HepG2 (cell line): ENCODE measurements at regions not wholly inside any gene's neighbourhood (a gene's known extent, or its start where the extent isn't known, plus 50 kb on each side); places are given as distances from the start of the nearest gene placed in this dataset.

Source experiments
- CREM ChIP-seq, 2 experiments: sonication (generic) in 1 of 2; formaldehyde crosslinking in 1 of 2; IDR thresholded peaks; 2 replicates each; pipeline versions ENCODE4 v1.4.0 to v1.6.1; 2016 to 2020; ENCODE audit warnings: antibody characterized with exemption in 1 of 2, mild to moderate bottlenecking in 1 of 2, missing genetic modification reagents in 1 of 2
- GABPA ChIP-seq, 2 experiments: IDR thresholded peaks; 2 replicates each; pipeline ENCODE4 v1.6.1; 2011 to 2016; ENCODE audit warnings: low read depth in 2 of 2, low read length in 1 of 2, missing biosample characterization in 1 of 2, missing genetic modification characterization in 1 of 2
- HMG20A ChIP-seq: IDR thresholded peaks from 2 replicates; pipeline ENCODE4 v1.6.1; 2016; ENCODE audit warnings: borderline replicate concordance
- KDM6A ChIP-seq: IDR thresholded peaks from 2 replicates; pipeline ENCODE4 v1.6.1; 2016; ENCODE audit warnings: low read depth
- MLX ChIP-seq: IDR thresholded peaks from 2 replicates; pipeline ENCODE4 v1.6.1; 2016
- NFKBIZ ChIP-seq: IDR thresholded peaks from 2 replicates; pipeline ENCODE4 v1.6.1; 2018; ENCODE audit warnings: missing genetic modification reagents, missing compliant biosample characterization
- PBX3 ChIP-seq: sonication (generic); formaldehyde crosslinking; IDR thresholded peaks from 2 replicates; pipeline ENCODE4 v1.8.1; 2023; ENCODE audit warnings: missing genetic modification reagents, inconsistent platforms, borderline replicate concordance
- PRMT3 ChIP-seq: sonication (generic); formaldehyde crosslinking; IDR thresholded peaks from 2 replicates; pipeline ENCODE4 v1.8.1; 2022; ENCODE audit warnings: low read depth, mild to moderate bottlenecking, moderate library complexity, missing genetic modification reagents, borderline replicate concordance
- TOE1 ChIP-seq: sonication (generic); formaldehyde crosslinking; IDR thresholded peaks from 2 replicates; pipeline ENCODE4 v1.4.0; 2020; ENCODE audit warnings: mild to moderate bottlenecking, missing genetic modification reagents
- ZNF234 ChIP-seq: sonication (generic); formaldehyde crosslinking; conservative IDR thresholded peaks from 2 replicates; pipeline ENCODE4 v1.5.1; 2020; ENCODE audit warnings: mild to moderate bottlenecking, missing genetic modification reagents
- ZNF777 ChIP-seq: sonication (generic); formaldehyde crosslinking; IDR thresholded peaks from 2 replicates; pipeline ENCODE4 v1.4.0; 2020; ENCODE audit warnings: missing genetic modification reagents
- ZSCAN22 ChIP-seq: sonication (generic); formaldehyde crosslinking; IDR thresholded peaks from 2 replicates; pipeline ENCODE4 v1.4.0; 2020; ENCODE audit warnings: mild to moderate bottlenecking, missing genetic modification reagents
- TF ChIP-seq, protein P1 (sequence below): sonication (generic); formaldehyde crosslinking; IDR thresholded peaks from 2 replicates; pipeline ENCODE4 v1.4.0; 2020; ENCODE audit warnings: mild to moderate bottlenecking, missing genetic modification reagents, borderline replicate concordance
- TF ChIP-seq, protein P2 (sequence below): IDR thresholded peaks from 2 replicates; pipeline ENCODE4 v1.6.1; 2016; ENCODE audit warnings: low read depth, borderline replicate concordance
- TF ChIP-seq, protein P3 (sequence below): IDR thresholded peaks from 2 replicates; pipeline ENCODE4 v1.6.1; 2016; ENCODE audit warnings: low read depth, missing genetic modification reagents, missing compliant biosample characterization

DNA sequence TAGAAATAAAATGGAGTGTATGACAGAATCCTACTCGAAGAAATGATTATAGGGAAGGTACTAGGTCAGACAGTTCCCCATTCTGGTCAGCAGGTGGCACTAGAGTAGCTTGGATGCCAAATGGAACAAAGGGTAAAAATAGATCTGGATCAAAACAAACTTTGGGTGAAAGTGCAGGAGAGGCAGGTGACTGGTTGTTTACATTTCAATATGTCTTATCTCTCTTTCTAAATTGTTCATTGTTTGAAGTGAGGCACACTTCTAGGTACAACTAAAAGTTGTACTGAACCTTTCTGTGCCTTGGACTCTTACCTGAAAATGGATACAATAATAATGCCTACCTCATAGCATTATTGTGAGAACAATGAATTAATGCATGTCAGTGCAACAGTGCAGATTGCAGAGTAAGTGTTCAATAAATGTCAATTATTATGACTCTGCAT is 62.0 kb upstream of the OSBPL8 start (continued):
- TF ChIP-seq, protein P1, sequence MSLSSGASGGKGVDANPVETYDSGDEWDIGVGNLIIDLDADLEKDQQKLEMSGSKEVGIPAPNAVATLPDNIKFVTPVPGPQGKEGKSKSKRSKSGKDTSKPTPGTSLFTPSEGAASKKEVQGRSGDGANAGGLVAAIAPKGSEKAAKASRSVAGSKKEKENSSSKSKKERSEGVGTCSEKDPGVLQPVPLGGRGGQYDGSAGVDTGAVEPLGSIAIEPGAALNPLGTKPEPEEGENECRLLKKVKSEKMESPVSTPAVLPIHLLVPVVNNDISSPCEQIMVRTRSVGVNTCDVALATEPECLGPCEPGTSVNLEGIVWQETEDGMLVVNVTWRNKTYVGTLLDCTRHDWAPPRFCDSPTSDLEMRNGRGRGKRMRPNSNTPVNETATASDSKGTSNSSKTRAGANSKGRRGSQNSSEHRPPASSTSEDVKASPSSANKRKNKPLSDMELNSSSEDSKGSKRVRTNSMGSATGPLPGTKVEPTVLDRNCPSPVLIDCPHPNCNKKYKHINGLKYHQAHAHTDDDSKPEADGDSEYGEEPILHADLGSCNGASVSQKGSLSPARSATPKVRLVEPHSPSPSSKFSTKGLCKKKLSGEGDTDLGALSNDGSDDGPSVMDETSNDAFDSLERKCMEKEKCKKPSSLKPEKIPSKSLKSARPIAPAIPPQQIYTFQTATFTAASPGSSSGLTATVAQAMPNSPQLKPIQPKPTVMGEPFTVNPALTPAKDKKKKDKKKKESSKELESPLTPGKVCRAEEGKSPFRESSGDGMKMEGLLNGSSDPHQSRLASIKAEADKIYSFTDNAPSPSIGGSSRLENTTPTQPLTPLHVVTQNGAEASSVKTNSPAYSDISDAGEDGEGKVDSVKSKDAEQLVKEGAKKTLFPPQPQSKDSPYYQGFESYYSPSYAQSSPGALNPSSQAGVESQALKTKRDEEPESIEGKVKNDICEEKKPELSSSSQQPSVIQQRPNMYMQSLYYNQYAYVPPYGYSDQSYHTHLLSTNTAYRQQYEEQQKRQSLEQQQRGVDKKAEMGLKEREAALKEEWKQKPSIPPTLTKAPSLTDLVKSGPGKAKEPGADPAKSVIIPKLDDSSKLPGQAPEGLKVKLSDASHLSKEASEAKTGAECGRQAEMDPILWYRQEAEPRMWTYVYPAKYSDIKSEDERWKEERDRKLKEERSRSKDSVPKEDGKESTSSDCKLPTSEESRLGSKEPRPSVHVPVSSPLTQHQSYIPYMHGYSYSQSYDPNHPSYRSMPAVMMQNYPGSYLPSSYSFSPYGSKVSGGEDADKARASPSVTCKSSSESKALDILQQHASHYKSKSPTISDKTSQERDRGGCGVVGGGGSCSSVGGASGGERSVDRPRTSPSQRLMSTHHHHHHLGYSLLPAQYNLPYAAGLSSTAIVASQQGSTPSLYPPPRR (CRISPR knock-in tag): peak; percentile 34; the same call in 1 of the 2 replicates
- TF ChIP-seq MLX (CRISPR knock-in tag): 0 out of 2 replicates have a peak, but pooled peaks have one; percentile 24
- TF ChIP-seq, protein P2, sequence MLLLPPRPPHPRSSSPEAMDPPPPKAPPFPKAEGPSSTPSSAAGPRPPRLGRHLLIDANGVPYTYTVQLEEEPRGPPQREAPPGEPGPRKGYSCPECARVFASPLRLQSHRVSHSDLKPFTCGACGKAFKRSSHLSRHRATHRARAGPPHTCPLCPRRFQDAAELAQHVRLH: 0 out of 2 replicates have a peak, but pooled peaks have one; percentile 43
- TF ChIP-seq TOE1: 0 out of 2 replicates have a peak, but pooled peaks have one; percentile 66
- no peak for TF ChIP-seq PRMT3 (CRISPR knock-in tag)
- no peak for TF ChIP-seq ZSCAN22
- TF ChIP-seq GABPA (IDR thresholded peaks at IDR 0.05; ENCODE audit: low read depth, low read length): no peak
- peak; percentile 17; the same call in 1 of the 2 replicates for TF ChIP-seq GABPA (CRISPR knock-in tag; IDR thresholded peaks at IDR 0.05; ENCODE audit: low read depth)
- TF ChIP-seq, protein P3, sequence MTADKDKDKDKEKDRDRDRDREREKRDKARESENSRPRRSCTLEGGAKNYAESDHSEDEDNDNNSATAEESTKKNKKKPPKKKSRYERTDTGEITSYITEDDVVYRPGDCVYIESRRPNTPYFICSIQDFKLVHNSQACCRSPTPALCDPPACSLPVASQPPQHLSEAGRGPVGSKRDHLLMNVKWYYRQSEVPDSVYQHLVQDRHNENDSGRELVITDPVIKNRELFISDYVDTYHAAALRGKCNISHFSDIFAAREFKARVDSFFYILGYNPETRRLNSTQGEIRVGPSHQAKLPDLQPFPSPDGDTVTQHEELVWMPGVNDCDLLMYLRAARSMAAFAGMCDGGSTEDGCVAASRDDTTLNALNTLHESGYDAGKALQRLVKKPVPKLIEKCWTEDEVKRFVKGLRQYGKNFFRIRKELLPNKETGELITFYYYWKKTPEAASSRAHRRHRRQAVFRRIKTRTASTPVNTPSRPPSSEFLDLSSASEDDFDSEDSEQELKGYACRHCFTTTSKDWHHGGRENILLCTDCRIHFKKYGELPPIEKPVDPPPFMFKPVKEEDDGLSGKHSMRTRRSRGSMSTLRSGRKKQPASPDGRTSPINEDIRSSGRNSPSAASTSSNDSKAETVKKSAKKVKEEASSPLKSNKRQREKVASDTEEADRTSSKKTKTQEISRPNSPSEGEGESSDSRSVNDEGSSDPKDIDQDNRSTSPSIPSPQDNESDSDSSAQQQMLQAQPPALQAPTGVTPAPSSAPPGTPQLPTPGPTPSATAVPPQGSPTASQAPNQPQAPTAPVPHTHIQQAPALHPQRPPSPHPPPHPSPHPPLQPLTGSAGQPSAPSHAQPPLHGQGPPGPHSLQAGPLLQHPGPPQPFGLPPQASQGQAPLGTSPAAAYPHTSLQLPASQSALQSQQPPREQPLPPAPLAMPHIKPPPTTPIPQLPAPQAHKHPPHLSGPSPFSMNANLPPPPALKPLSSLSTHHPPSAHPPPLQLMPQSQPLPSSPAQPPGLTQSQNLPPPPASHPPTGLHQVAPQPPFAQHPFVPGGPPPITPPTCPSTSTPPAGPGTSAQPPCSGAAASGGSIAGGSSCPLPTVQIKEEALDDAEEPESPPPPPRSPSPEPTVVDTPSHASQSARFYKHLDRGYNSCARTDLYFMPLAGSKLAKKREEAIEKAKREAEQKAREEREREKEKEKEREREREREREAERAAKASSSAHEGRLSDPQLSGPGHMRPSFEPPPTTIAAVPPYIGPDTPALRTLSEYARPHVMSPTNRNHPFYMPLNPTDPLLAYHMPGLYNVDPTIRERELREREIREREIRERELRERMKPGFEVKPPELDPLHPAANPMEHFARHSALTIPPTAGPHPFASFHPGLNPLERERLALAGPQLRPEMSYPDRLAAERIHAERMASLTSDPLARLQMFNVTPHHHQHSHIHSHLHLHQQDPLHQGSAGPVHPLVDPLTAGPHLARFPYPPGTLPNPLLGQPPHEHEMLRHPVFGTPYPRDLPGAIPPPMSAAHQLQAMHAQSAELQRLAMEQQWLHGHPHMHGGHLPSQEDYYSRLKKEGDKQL (CRISPR knock-in tag): peak; percentile 42; the same call in 1 of the 2 replicates
- no peak for TF ChIP-seq ZNF777 (CRISPR knock-in tag)
- TF ChIP-seq NFKBIZ (CRISPR knock-in tag): peak; percentile 34; the same call in 1 of the 2 replicates
- TF ChIP-seq PBX3 (CRISPR knock-in tag): no peak
- TF ChIP-seq ZNF234 (CRISPR knock-in tag): no peak
- peak; percentile 33; the same call in 1 of the 2 replicates for TF ChIP-seq CREM (IDR thresholded peaks at IDR 0.05)
- no peak for TF ChIP-seq CREM (CRISPR knock-in tag; IDR thresholded peaks at IDR 0.05)
- peak; percentile 80; the same call in 1 of the 2 replicates for TF ChIP-seq HMG20A (CRISPR knock-in tag)
- peak; percentile 37; the same call in 1 of the 2 replicates for TF ChIP-seq KDM6A
